ENCODE measurements at regions not wholly inside any gene's neighbourhood (a gene's known extent, or its start where the extent isn't known, plus 50 kb on each side); places are given as distances from the start of the nearest gene placed in this dataset.

DNA sequence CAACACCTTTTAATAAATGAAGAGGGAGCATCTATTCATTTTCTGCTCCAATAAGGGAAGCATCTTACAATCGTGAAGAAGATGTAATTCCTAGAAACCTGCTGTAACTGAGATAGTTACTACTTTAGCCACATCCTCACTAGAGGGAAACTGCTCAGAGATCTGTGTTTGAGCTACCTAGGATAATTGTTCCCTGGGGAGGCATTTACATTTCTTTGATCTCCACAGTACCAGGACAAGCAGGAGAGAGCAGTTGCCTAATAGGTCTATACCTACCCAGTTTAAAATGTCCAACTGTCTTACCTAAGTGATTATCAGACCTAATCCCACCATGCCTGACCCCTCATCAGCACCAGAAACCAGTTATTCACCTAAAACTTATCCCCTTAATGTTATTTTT lies 196.9 kb downstream of the TUSC1 start:
- TF ChIP-seq POLR2A (IDR thresholded peaks at IDR 0.05), result no peak
- TF ChIP-seq, protein P1, sequence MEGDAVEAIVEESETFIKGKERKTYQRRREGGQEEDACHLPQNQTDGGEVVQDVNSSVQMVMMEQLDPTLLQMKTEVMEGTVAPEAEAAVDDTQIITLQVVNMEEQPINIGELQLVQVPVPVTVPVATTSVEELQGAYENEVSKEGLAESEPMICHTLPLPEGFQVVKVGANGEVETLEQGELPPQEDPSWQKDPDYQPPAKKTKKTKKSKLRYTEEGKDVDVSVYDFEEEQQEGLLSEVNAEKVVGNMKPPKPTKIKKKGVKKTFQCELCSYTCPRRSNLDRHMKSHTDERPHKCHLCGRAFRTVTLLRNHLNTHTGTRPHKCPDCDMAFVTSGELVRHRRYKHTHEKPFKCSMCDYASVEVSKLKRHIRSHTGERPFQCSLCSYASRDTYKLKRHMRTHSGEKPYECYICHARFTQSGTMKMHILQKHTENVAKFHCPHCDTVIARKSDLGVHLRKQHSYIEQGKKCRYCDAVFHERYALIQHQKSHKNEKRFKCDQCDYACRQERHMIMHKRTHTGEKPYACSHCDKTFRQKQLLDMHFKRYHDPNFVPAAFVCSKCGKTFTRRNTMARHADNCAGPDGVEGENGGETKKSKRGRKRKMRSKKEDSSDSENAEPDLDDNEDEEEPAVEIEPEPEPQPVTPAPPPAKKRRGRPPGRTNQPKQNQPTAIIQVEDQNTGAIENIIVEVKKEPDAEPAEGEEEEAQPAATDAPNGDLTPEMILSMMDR (IDR thresholded peaks at IDR 0.05), result no peak
- no peak for TF ChIP-seq EP300 (IDR thresholded peaks at IDR 0.05)
